ENCODE measurements at regions not wholly inside any gene's neighbourhood (a gene's known extent, or its start where the extent isn't known, plus 50 kb on each side); places are given as distances from the start of the nearest gene placed in this dataset.

GRCh38 chr16:62205459-62205858, 169.2 kb upstream of the CDH8 start:
- TF ChIP-seq CTCF (IDR thresholded peaks at IDR 0.05; ENCODE audit: low read depth, low read length, poor library complexity, severe bottlenecking), result no peak
- no peak for TF ChIP-seq EZH2phosphoT487 (IDR thresholded peaks at IDR 0.05; ENCODE audit: borderline replicate concordance, low read length)

All from DOHH2 (cell line).